ENCODE measurements at regions not wholly inside any gene's neighbourhood (a gene's known extent, or its start where the extent isn't known, plus 50 kb on each side); places are given as distances from the start of the nearest gene placed in this dataset.

GRCh38 chr12:24387381-24387780 is 437.9 kb upstream of the SOX5 start:
- Histone ChIP-seq H3K79me1 (ENCODE audit: low read depth in 1 of 2, low read length in 2 of 2) (no peaks in the 10 kb centered on the region; a peak in 2 of 4 replicates), H2AK5ac (ENCODE audit: low read depth, low read length) (no peak overlapping the region), H2BK15ac (ENCODE audit: low read depth, low read length) (no peak overlapping the region), H3K4ac (ENCODE audit: low read depth, low read length) (no peak overlapping the region), H3K4me1 (ENCODE audit: control insufficient read depth, insufficient read depth, low read length) (no peaks in the 10 kb centered on the region), H3K18ac (ENCODE audit: low read depth, low read length) (no peak overlapping the region), H4K5ac (ENCODE audit: low read depth, low read length) (no peak overlapping the region), H3K9ac (ENCODE audit: low read depth, low read length) (no peak overlapping the region), H3K27ac (ENCODE audit: insufficient read depth, low read length) (no peak overlapping the region), H3K4me2 (ENCODE audit: low read depth, low read length) (no peak overlapping the region), H3K27me3 (ENCODE audit: control insufficient read depth, insufficient read depth, low read length) (no peaks in the 10 kb centered on the region), H4K20me1 (ENCODE audit: insufficient read depth, low read length) (no peaks in the 10 kb centered on the region), H2AK9ac (replicated peaks; ENCODE audit: low read depth, low read length, poor library complexity) (no peak overlapping the region), H3K9me3 (ENCODE audit: control insufficient read depth, insufficient read depth, low read length) (0 out of 2 replicates have a peak, but pooled peaks cover under 1% of the 10 kb centered on the region), H3K14ac (replicated peaks; ENCODE audit: low read depth, low read length) (no peak overlapping the region), H3K56ac (ENCODE audit: extremely low read depth, insufficient read depth, low read length) (no peak overlapping the region), H2BK120ac (ENCODE audit: low read depth, low read length) (no peak overlapping the region), H3K36me3 (ENCODE audit: control insufficient read depth, insufficient read depth, low read length) (no peaks in the 10 kb centered on the region; the same call in 1 of the 2 replicates), H4K91ac (ENCODE audit: insufficient read depth, low read depth, low read length) (no peak overlapping the region), H3K9me1 (ENCODE audit: insufficient read depth, low read length) (no peaks in the 10 kb centered on the region), H3K23ac (ENCODE audit: low read depth, low read length) (no peak overlapping the region), H2BK5ac (ENCODE audit: low read depth, low read length, poor library complexity, severe bottlenecking) (no peak overlapping the region), H3K4me3 (ENCODE audit: insufficient read depth, low read depth, low read length) (no peak overlapping the region), H4K8ac (ENCODE audit: low read depth in 2 of 2, low read length in 2 of 2) (no peak overlapping the region), H2BK20ac (ENCODE audit: low read depth, low read length) (no peak overlapping the region), H2AFZ (replicated peaks; ENCODE audit: low read length, poor library complexity) (no peak overlapping the region)
- in situ Hi-C loops (cut with MboI; ENCODE audit: low sequenced_read_pairs) (no loop called here), intact Hi-C loops (cut with micrococcal nuclease) (loop anchor here (2.0 kb wide), 1 partner anchor 13 kb away; no protein-coding TSS in a partner anchor), dilution Hi-C loops (cut with HindIII; ENCODE audit: low sequenced_read_pairs, unreplicated experiment) (no loop called here)
- TF ChIP-seq ELK1 (IDR thresholded peaks at IDR 0.05; ENCODE audit: borderline replicate concordance, low read depth, low read length) (no peak), POLR2A (IDR thresholded peaks at IDR 0.05; ENCODE audit: low read depth, low read length) (no peak), SMC3 (IDR thresholded peaks at IDR 0.05; ENCODE audit: low read depth, low read length) (no peak), USF2 (IDR thresholded peaks at IDR 0.05; ENCODE audit: low read depth, low read length) (no peak), BHLHE40 (IDR thresholded peaks at IDR 0.05; ENCODE audit: low read depth, low read length) (no peak), CEBPB (IDR thresholded peaks at IDR 0.05; ENCODE audit: low read depth, low read length) (no peak), RFX5 (IDR thresholded peaks at IDR 0.05; ENCODE audit: low read depth, low read length) (no peak), MAZ (IDR thresholded peaks at IDR 0.05; ENCODE audit: borderline replicate concordance, low read depth, low read length) (no peak), CHD1 (IDR thresholded peaks at IDR 0.05; ENCODE audit: low read depth, low read length) (no peak), FOS (IDR thresholded peaks at IDR 0.05; ENCODE audit: low read depth, low read length) (no peak), MAFK (IDR thresholded peaks at IDR 0.05; ENCODE audit: low read depth, low read length) (no peak), CTCF (conservative IDR thresholded peaks at IDR 0.05; ENCODE audit: low read depth, low read length) (no peak), RAD21 (IDR thresholded peaks at IDR 0.05; ENCODE audit: low read length) (no peak)
- BruUV-seq (replicated peaks), result no TSS peak
- no CpG with 5 or more reads among the region's 3 CpGs for WGBS, 2 experiments (ENCODE audit: extremely low coverage in 2 of 2, insufficient read length in 1 of 2)
- ChIA-PET POLR2A (ENCODE audit: unreplicated experiment) (no interaction called here), CTCF (interaction anchor here (1.1 kb wide), 1 partner anchor 98 kb away, joined by 3 read pairs; no protein-coding TSS in a partner anchor)
- DNase-seq, result no peak
- no peak for ATAC-seq (ENCODE audit: low read depth)

Measured in IMR-90 (cell line).